H9 (cell line): ENCODE measurements at regions not wholly inside any gene's neighbourhood (a gene's known extent, or its start where the extent isn't known, plus 50 kb on each side); places are given as distances from the start of the nearest gene placed in this dataset.

Experiments used
- DNase-seq: peaks from one replicate; pipeline ENCODE4 v3.0.0-alpha.2; 2017
- H2AFZ ChIP-seq: one replicate; pipeline ENCODE4 v1.6.1; 2013; ENCODE audit warnings: mild to moderate bottlenecking, low read length, control low read depth, moderate library complexity
- H2AK5ac ChIP-seq: 2 replicates; pipeline ENCODE4 v1.6.1; 2013; ENCODE audit warnings: low read length, control low read depth, mixed read lengths; ENCODE audit not compliant: insufficient read length
- H2BK120ac ChIP-seq: one replicate; pipeline ENCODE4 v1.6.1; 2013; ENCODE audit warnings: low read depth, mild to moderate bottlenecking, low read length, control low read depth, inconsistent platforms; ENCODE audit not compliant: poor library complexity, severe bottlenecking
- H2BK12ac ChIP-seq: 2 replicates; pipeline ENCODE4 v1.6.1; 2013; ENCODE audit warnings: low read length, control low read depth, mixed read lengths, low read depth; ENCODE audit not compliant: insufficient read length
- H2BK15ac ChIP-seq: 2 replicates; pipeline ENCODE4 v1.6.1; 2013; ENCODE audit warnings: low read depth, low read length, control low read depth
- H2BK20ac ChIP-seq: one replicate; pipeline ENCODE4 v1.6.1; 2013; ENCODE audit warnings: low read depth, mild to moderate bottlenecking, low read length, control low read depth, inconsistent platforms; ENCODE audit not compliant: poor library complexity, severe bottlenecking
- H2BK5ac ChIP-seq: 2 replicates; pipeline ENCODE4 v1.6.1; 2013; ENCODE audit warnings: low read length, control low read depth, mixed read lengths; ENCODE audit not compliant: insufficient read length
- H3K14ac ChIP-seq: 2 replicates; pipeline ENCODE4 v1.6.1; 2013; ENCODE audit warnings: low read length, control low read depth; ENCODE audit not compliant: insufficient read depth
- H3K18ac ChIP-seq: 2 replicates; pipeline ENCODE4 v1.6.1; 2013; ENCODE audit warnings: low read depth, mild to moderate bottlenecking, mixed read lengths, low read length, control low read depth; ENCODE audit not compliant: insufficient read length
- H3K23ac ChIP-seq: 2 replicates; pipeline ENCODE4 v1.6.1; 2013; ENCODE audit warnings: low read length, control low read depth, mixed read lengths, low read depth; ENCODE audit not compliant: insufficient read length
- H3K23me2 ChIP-seq: 2 replicates; pipeline ENCODE4 v1.6.1; 2013; ENCODE audit warnings: low read depth, mild to moderate bottlenecking, mixed read lengths, low read length, control low read depth; ENCODE audit not compliant: insufficient read length, poor library complexity, severe bottlenecking
- H3K27ac ChIP-seq: 2 replicates; pipeline ENCODE4 v1.5.1; 2013; ENCODE audit warnings: low read length, control low read depth, mixed read lengths, low read depth; ENCODE audit not compliant: insufficient read length
- H3K27me3 ChIP-seq: 2 replicates; pipeline ENCODE4 v1.6.1; 2013; ENCODE audit warnings: low read length, control low read depth, inconsistent platforms; ENCODE audit not compliant: insufficient read depth
- H3K4ac ChIP-seq: 2 replicates; pipeline ENCODE4 v1.6.1; 2013; ENCODE audit warnings: low read depth, mild to moderate bottlenecking, control low read depth, inconsistent platforms, low read length, moderate library complexity
- H3K4me1 ChIP-seq: 2 replicates; pipeline ENCODE4 v1.6.1; 2013; ENCODE audit warnings: low read length, control low read depth, inconsistent platforms; ENCODE audit not compliant: insufficient read depth
- H3K4me2 ChIP-seq: 2 replicates; pipeline ENCODE4 v1.6.1; 2013; ENCODE audit warnings: low read length, control low read depth, mixed read lengths; ENCODE audit not compliant: insufficient read length, insufficient read depth
- H3K56ac ChIP-seq: 2 replicates; pipeline ENCODE4 v1.6.1; 2013; ENCODE audit warnings: low read depth, mild to moderate bottlenecking, mixed read lengths, low read length, control low read depth; ENCODE audit not compliant: insufficient read length
- H3K79me1 ChIP-seq: 2 replicates; pipeline ENCODE4 v1.6.1; 2013; ENCODE audit warnings: low read depth, mild to moderate bottlenecking, moderate library complexity, low read length, control low read depth, inconsistent platforms; ENCODE audit not compliant: insufficient read depth, poor library complexity, severe bottlenecking
- H3K79me2 ChIP-seq: 2 replicates; pipeline ENCODE4 v1.6.1; 2013; ENCODE audit warnings: low read length, control low read depth, inconsistent platforms; ENCODE audit not compliant: insufficient read depth
- H3K9ac ChIP-seq: 2 replicates; pipeline ENCODE4 v1.6.1; 2013; ENCODE audit warnings: low read length, control low read depth, mixed read lengths; ENCODE audit not compliant: insufficient read length; ENCODE audit errors: extremely low read depth
- H3K9me3 ChIP-seq: one replicate; pipeline ENCODE4 v1.6.1; 2013; ENCODE audit warnings: low read depth, low read length, inconsistent platforms; ENCODE audit not compliant: control insufficient read depth
- H3T11ph ChIP-seq: one replicate; pipeline ENCODE4 v1.6.1; 2013; ENCODE audit warnings: mild to moderate bottlenecking, low read length, control low read depth, inconsistent platforms
- H4K20me1 ChIP-seq: one replicate; pipeline ENCODE4 v1.6.1; 2013; ENCODE audit not compliant: control insufficient read depth, insufficient read length, insufficient read depth
- H4K5ac ChIP-seq: 2 replicates; pipeline ENCODE4 v1.6.1; 2013; ENCODE audit warnings: low read depth, mild to moderate bottlenecking, mixed read lengths, low read length, control low read depth; ENCODE audit not compliant: insufficient read length
- H4K8ac ChIP-seq: replicated peaks from 2 replicates; pipeline ENCODE4 v1.6.1; 2013; ENCODE audit warnings: low read length, control low read depth, mixed read lengths, low read depth; ENCODE audit not compliant: insufficient read length
- H4K91ac ChIP-seq: 2 replicates; pipeline ENCODE4 v1.6.1; 2013; ENCODE audit warnings: low read depth, mild to moderate bottlenecking, moderate library complexity, mixed read lengths, low read length, control low read depth; ENCODE audit not compliant: insufficient read length
- H3K27ac Mint-ChIP-seq, 3 experiments: 2 replicates in 2 of 3; 3 replicates in 1 of 3; pipeline ENCODE4 v1.8.0; 2020 to 2021; ENCODE audit warnings: mixed read lengths in 3 of 3, mild to moderate bottlenecking in 1 of 3, moderate library complexity in 1 of 3
- H3K27me3 Mint-ChIP-seq: 2 replicates; pipeline ENCODE4 v1.8.0; 2021; ENCODE audit warnings: low read depth, mild to moderate bottlenecking, moderate library complexity, mixed read lengths
- H3K36me3 Mint-ChIP-seq, 3 experiments: 2 replicates in 2 of 3; 3 replicates in 1 of 3; pipeline ENCODE4 v1.8.0; 2020 to 2021; ENCODE audit warnings: low read depth in 3 of 3, mixed read lengths in 3 of 3; ENCODE audit not compliant: insufficient read depth in 1 of 3
- H3K4me1 Mint-ChIP-seq, 2 experiments: 2 replicates each; pipeline ENCODE4 v1.8.0; 2020; ENCODE audit warnings: mixed read lengths in 2 of 2
- H3K4me3 Mint-ChIP-seq, 2 experiments: 2 replicates in 1 of 2; 3 replicates in 1 of 2; pipeline ENCODE4 v1.8.0; 2020 to 2021; ENCODE audit warnings: mild to moderate bottlenecking in 2 of 2, mixed read lengths in 2 of 2, moderate library complexity in 1 of 2
- H3K9me3 Mint-ChIP-seq, 2 experiments: 2 replicates in 1 of 2; 3 replicates in 1 of 2; pipeline ENCODE4 v1.8.0; 2020; ENCODE audit warnings: mild to moderate bottlenecking in 2 of 2, mixed read lengths in 2 of 2, moderate library complexity in 1 of 2
- WGBS: extraction: QIAGEN DNeasy Blood & Tissue Kit; methylation state at CpG from one replicate; pipeline ENCODE4 v1.1.7; 2013; ENCODE audit warnings: missing lambda C conversion rate, low lambda C conversion rate, mixed read lengths; ENCODE audit not compliant: insufficient read length; ENCODE audit errors: extremely low coverage; 5-methylcytosine and 5-hydroxymethylcytosine counted together
- TF ChIP-seq, protein P1 (sequence below): fragments of 200-600 bp; sonication (generic); conservative IDR thresholded peaks from 3 replicates; pipeline ENCODE4 v1.8.0; 2021; ENCODE audit warnings: antibody characterized with exemption, mild to moderate bottlenecking

DNA sequence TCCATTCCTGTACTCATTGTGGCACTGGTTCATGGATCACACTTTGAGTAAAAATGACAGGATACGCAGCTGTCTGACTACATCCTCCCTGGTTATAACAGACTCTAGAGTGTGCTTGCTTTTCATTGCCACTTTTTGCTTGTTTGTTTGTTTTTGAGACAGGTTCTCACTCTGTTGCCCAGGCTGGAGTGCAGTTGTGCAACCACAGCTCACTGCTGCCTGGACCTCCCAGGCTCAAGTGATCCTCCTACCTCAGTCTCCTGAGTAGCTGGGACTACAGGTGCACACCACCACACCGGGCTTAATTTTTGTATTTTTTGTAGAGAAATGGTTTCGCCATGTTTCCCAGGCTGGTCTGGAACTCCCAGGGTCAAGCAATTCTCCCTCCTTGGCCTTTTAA lies 89.3 kb upstream of the ROBO2 start:
- TF ChIP-seq, protein P1, sequence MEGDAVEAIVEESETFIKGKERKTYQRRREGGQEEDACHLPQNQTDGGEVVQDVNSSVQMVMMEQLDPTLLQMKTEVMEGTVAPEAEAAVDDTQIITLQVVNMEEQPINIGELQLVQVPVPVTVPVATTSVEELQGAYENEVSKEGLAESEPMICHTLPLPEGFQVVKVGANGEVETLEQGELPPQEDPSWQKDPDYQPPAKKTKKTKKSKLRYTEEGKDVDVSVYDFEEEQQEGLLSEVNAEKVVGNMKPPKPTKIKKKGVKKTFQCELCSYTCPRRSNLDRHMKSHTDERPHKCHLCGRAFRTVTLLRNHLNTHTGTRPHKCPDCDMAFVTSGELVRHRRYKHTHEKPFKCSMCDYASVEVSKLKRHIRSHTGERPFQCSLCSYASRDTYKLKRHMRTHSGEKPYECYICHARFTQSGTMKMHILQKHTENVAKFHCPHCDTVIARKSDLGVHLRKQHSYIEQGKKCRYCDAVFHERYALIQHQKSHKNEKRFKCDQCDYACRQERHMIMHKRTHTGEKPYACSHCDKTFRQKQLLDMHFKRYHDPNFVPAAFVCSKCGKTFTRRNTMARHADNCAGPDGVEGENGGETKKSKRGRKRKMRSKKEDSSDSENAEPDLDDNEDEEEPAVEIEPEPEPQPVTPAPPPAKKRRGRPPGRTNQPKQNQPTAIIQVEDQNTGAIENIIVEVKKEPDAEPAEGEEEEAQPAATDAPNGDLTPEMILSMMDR: no peak
- DNase-seq: no peak
- Mint-ChIP-seq H3K36me3 (no peaks in the 10 kb centered on the region), H3K27me3 (no peaks in the 10 kb centered on the region), H3K9me3 (peaks cover 0 to 3% of the 10 kb centered on the region in 2 experiments; a peak in 1 of 5 replicates), H3K4me1 (no peaks in the 10 kb centered on the region), H3K4me3 (no peak overlapping the region), H3K27ac (no peak overlapping the region)
- no peak overlapping the region for H3K18ac ChIP-seq
- H4K5ac ChIP-seq: no peak overlapping the region
- H3K27me3 ChIP-seq: no peaks in the 10 kb centered on the region
- no peak overlapping the region for H2BK5ac ChIP-seq
- no peak overlapping the region for H3K14ac ChIP-seq
- H4K91ac ChIP-seq: no peak overlapping the region
- no CpG with 5 or more reads among the region's 3 CpGs for WGBS
- no peaks in the 10 kb centered on the region for H3K23me2 ChIP-seq
- H3K79me2 ChIP-seq: no peaks in the 10 kb centered on the region
- H2BK120ac ChIP-seq: no peak overlapping the region
- H2BK20ac ChIP-seq: no peak overlapping the region
- no peak overlapping the region for H3T11ph ChIP-seq
- no peak overlapping the region for H2BK12ac ChIP-seq
- H2AFZ ChIP-seq: no peak overlapping the region
- no peak overlapping the region for H3K4ac ChIP-seq
- H3K27ac ChIP-seq: no peak overlapping the region
- H4K8ac ChIP-seq: no peak overlapping the region
- H3K4me2 ChIP-seq: no peak overlapping the region
- no peaks in the 10 kb centered on the region for H4K20me1 ChIP-seq
- H3K23ac ChIP-seq: no peak overlapping the region
- no peak overlapping the region for H3K9ac ChIP-seq
- no peak overlapping the region for H3K56ac ChIP-seq
- no peaks in the 10 kb centered on the region for H3K9me3 ChIP-seq
- H2AK5ac ChIP-seq: no peak overlapping the region
- H3K4me1 ChIP-seq: no peaks in the 10 kb centered on the region
- H2BK15ac ChIP-seq: no peak overlapping the region
- no peaks in the 10 kb centered on the region for H3K79me1 ChIP-seq
